ENCODE measurements at regions not wholly inside any gene's neighbourhood (a gene's known extent, or its start where the extent isn't known, plus 50 kb on each side); places are given as distances from the start of the nearest gene placed in this dataset.
"Not testable (repeated sequence)": the region's sequence is repeated elsewhere in the genome, so short reads cannot be mapped to it uniquely, and the experiment has no call there.

DNA sequence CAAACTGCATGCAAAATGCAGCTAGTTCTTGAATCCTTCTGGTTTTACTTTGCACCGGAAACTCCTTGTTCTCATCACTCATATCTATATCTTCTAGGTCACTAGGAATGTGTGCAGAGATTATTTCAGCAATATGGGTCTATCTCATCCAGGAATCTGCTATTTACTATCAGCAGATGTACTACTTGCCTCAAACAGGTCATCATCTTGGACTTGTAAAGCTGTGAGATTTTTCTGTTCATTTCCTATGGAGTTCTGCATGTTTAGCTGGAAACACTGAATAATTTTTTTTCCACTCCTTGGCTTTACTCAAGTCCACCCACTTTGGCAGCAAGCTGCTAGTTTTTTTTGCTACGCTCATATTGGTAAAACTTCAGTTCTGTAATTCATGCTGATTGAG is 334.8 kb downstream of the RPIA start:
- not testable (repeated sequence) for DNase-seq

DNA sequence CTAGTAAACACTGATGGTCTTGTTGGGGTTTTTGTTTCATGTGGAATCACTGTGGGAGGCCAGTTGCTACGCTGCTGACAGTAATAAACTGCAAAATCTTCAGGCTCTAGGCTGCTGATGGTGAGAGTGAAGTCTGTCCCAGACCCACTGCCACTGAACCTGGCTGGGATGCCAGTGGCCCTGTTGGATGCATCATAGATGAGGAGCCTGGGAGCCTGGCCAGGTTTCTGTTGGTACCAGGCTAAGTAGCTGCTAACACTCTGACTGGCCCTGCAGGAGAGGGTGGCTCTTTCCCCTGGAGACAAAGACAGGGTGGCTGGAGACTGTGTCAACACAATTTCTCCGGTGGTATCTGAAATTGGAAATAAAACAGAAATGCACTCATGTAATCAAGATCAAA is 335.6 kb downstream of the RPIA start:
- DNase-seq: not testable (repeated sequence)

DNA sequence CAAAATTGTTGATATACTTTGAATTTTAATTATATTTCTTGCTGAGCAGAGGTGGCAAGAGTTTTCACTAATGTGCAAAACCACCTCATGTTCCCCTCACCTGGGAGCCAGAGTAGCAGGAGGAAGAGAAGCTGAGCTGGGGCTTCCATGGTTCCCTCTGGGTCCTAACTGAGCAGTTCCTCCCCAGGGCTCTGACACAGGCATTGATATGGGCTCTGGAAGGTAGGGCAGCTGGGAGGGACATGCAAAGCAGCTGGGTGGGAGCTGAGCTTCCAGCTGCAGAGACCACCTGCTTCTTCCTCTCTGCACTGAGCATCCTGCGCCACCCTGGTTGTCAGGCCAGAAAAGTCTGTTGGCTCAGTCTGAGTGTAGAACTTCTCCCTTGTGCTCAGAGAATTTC is 336.1 kb downstream of the RPIA start:
- not testable (repeated sequence) for DNase-seq

DNA sequence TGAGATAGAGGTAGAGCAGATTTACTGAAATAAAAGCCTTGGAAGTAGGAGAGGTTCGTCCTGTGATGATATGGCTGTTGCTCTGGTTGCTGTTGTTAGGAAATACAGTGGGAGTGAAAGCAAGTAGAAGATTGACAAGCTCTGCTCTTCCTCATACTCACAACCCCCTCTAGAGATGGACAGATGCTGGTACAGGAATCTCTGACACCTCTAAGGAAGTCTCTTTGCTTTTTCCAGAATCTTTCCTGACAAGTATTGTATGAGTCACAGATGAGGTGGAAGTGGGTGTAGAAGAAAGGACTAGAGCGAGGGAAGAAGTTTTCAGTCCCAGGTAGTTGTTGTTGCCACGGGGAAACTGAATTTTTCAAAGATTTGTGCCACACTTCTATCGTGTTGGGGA is 337.8 kb downstream of the RPIA start:
- DNase-seq: not testable (repeated sequence)

DNA sequence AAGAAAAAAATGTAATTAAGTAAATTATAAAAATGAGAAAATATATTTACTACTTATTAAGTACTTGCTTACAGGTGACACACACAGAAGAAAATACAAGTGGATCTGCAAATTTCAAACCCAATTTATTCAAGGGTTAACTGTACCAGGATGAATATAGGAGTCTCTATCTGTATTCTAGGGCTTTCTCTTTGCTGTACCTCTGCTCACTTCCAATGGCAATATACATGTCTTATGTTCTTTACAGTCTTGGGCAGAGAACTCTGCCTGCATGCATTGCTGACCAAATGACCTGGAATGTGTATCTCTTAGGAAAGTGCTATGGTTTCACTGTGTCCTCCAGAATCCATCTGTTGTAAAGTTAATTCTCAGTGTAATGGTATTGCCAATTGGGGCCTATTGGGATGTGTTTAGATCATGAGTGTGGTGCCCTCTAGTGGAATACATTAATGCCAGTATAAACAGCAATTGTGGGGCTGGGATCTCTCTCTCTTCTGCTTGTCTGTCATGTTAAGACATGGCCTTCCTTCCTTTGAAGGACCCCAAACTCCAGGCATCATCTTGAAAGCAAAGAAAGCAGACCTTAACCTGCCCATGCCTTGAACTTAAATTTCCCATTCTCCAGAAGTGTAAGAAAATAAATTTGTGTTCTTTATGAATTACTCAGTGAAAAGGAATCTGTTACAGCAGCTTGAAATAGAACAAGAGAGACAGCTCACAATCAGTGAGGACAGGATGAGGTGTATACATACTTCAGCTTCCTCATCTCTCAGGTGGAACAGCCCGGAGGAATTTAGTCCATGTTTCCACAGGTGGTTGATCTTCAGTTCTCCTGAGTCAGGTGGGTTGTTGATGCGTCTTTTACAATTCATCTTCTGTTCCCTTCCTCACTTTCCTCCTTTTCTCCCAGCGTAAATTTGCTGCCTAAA is 356.9 kb downstream of the RPIA start:
- DNase-seq: peak; percentile 15

DNA sequence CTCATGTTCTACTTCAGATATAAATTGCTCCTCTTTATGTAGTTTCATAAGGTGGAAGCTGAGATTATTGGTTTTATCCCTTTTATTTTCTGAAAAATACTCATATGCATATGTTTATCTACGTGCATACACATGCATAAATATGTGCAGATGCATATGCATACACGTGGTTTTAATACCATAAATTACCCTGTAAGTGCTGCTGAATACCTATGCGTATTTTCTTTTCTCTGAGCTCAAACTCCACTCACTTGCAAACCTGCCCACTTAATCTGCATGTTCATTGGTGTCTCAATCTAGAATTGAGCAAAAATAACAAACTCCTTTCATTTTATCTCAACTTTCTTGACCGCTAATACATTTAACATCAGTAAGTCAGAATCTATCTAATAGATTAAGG is 367.1 kb downstream of the RPIA start:
- DNase-seq: not testable (repeated sequence)

DNA sequence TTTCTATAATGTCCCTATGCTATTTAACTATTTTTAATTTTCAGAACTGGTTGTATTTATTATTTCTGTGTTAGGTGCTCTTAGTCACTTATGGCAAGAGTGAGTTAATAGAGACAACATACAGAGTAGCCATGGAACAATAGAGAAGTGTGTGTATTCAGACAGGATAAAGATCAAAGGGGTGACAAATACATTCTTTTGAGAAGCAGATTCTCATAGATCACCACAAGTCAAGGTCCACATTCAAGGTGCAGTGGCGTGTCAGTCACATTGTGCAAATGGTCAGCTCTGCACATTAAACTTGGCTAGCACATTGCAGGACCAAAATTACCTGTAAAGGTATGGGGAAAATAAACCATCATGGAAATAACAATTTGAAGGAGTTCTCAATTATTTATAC is 369.7 kb downstream of the RPIA start:
- DNase-seq: not testable (repeated sequence)

DNA sequence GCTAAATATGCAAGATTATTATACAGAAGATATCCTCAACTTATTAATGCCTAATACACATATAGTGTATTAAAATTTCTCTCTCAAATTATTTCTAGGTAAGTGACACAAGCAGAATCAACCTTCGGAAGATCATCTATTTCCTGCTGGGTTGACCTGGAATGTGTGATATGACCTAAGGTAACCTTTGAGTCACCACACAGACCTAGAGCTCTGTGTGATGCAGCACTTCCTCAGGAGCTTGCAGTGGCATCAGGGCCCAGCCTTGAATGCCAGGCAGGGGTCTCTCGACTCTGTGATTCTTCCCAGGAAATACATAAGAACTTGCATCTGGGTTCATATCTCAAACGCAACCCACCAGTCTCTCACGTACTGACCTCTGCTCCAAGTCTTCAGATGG is 385.3 kb downstream of the RPIA start:
- DNase-seq: not testable (repeated sequence)

DNA sequence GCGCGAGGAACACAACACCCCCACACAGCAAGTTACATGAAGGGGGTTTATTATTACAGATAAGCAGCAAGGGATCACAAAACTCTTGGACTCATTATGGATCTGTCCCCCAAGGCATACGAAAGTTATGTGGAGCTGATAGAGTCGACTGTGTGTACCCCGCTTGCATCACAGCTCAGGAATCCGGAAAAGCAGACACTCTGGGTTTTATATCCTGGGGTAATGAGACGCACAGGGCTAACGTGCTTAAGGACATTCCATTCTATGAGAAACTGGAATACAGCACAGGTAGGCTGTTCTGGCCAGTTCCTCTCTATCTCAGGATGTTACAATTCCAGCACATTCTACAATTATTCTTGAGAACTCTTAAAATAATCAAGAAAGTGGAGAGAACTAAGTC is 401.4 kb downstream of the RPIA start:
- DNase-seq: peak; percentile 12

DNA sequence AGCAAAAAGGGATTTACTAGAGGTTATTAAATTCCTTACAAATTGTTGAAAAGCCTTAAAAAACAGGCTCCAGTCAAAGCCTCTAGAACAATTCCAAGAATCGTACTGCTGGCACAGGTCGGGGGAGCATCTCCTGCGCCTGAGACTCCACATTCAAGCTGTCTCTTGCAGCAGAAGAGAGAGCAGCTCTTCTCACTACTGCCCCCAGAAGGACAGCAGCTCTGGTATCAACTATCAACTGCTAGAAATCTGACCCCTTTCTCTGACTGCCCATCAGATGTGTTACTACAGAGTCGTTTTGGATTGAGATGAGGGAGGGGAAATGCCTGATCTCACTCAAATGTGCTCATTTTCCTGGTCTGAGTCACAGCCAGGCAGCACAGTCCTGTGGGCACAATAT is 403.6 kb downstream of the RPIA start:
- not testable (repeated sequence) for DNase-seq

DNA sequence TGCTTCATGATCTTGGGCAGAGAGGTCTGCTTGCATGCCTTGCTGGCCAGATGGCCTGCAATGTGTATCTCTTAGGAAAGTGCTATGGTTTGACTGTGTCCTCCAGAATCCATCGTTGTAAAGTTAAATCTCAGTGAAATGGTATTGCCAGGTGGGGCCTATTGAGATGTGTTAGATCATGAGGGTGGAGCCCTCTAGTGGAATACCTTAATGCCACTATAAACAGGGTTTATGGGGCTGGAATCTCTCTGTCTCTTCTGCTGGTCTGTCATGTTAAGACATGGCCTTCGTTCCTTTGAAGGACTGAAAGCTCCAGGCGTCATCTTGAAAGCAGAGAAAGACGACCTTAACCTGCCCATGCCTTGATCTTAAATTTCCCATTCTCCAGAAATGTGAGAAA is 411.1 kb downstream of the RPIA start:
- DNase-seq: not testable (repeated sequence)

DNA sequence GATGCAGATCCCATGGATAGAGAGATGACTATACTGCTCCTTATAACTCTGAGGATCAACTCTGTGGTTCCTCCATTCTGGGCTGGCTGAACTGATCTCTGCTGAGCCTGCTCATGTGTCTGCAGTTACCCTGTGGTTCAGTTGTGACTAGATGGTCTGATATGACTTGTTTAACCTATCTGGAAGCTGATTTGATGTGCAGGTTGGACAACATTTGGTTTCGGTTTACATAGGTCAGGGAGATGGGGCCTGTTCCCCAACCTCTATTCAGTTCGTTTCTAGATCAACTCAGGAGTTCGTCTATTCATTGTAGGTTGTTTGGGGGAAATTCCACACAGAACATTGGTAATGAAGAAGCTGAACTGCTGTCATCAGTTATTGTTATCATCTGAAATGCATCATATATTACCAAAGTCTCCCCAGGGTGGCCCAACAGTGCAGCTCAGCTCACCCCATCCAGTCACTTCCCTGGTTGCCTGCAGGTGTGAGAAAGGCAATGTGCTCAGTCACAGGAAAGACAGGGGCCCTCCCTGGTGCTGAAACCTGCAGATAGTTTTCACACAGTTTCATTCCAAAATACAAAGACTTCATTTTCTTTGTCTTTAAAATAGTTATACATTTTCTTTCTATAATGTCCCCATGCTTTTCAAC is 415.0 kb downstream of the RPIA start:
- DNase-seq: not testable (repeated sequence)

DNA sequence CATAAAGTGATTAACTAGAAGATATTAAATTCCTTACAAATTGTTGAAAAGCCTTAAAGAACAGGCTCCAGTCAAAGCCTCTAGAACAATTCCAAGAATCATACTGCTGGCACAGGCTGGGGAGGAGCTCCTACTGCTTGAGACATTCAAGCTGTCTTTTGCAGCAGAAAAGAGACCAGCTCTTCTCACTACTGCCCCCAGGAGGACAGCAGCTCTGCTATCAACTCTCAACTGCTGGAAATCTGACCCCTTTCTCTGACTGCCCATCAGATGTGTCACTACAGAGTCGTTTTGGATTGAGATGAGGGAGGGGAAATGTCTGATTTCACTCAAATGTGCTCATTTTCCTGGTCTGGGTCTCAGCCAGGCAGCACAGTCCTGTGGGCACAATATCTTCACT is 421.0 kb downstream of the RPIA start:
- not testable (repeated sequence) for DNase-seq

DNA sequence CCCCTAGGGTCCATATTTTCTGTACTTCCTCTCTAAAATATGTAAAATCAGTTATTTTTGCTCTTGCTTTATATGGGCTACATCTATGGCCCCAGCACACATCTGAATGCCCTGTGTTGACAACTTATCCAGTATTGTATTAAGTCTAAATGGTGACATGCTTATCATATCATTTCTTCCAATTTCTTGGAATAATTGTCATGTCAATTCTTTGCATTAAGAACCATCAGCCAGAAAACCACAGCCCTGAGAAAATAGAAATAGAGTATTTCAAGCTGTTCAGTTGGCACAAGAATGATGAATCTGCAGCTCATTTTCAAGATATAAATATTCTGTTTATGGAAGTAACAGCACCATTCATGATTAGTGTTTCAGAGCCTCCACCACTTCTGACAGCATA is 421.8 kb downstream of the RPIA start:
- not testable (repeated sequence) for DNase-seq

DNA sequence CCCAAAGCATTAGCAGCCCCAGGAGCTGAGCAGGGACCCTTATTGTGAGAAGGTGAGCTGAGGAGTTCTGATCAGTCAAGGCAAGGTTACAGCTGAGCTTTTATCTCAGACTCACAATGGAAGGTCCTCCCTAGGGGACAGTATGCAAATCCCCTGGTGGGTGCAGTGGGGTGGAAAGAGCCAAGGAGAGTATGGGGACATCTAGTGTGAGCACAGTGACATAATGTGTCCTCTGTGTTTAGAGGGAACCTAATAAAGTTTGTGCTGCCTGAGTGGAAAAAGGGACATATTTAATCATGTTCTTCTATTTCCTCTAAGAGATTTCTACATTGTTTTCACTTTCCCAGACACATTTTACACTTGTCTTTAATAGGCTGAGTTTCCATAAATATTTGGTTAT is 438.0 kb downstream of the RPIA start:
- DNase-seq: not testable (repeated sequence)

DNA sequence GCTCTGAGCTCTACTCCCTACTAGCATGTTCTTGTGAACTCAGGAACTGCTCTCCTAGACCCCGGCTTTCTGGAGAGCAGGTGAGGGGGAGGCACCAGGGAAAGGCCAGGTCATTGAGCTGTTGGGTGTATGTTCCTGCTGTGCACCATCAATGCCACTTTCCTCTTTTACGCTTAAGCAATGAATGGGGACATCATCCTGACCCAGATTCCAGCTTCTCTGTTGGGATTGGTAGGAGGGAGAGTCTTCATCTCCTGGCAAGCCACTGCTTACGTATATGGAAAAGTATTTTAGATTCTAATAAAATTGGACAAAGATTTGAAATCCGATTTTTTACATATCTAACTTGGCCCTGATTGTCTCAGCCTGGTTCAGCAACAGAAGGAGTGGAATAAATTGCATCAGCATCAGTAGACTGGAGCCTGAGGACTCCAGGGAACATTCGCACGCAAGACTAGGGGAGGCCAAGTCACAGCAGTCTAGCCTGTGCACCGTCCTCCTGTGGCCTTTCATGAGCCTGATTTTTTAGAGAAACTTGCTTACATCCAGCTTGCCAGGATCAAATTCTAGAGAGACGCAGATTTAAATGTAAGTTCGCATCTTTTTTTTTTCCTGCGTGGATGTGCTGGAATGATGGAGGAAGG is 439.3 kb downstream of the RPIA start:
- not testable (repeated sequence) for DNase-seq

DNA sequence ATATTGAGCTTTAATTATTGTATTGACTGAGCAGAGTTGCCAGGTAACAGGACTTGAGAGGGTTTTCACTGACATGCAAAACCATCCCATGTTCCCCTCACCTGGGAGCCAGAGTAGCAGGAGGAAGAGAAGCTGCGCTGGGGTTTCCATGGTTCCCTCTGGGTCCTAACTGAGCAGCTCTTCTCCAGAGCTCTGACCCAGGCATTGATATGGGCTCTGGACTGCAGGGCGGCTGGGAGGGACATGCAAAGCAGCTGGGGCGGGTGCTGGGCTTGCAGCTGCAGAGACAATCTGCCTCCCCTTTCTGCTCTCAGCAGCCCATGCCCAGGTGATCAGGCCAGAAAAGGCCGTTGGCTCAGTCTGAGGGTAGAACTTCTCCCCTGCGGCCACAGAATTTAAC is 451.5 kb downstream of the RPIA start:
- not testable (repeated sequence) for DNase-seq

DNA sequence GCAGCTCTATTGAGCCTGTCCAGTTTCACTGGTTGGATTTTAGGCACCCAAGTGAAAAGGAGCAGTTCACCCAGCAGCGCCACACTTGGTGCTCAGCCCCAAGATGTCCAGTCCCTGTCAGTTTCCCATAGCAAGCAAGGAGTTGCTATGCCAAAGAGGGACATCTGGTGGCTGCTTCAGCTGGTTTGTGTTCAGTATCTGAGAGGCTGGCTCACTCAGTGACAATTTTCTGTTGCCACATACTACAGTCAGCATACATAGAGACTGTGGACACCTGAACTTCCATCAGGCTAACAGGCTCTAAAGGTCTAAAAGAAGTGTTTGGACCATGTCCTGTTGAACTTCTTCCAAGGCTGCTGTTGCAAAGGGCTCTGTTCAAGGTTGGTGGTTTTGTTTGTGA is 453.9 kb downstream of the RPIA start:
- DNase-seq: not testable (repeated sequence)

DNA sequence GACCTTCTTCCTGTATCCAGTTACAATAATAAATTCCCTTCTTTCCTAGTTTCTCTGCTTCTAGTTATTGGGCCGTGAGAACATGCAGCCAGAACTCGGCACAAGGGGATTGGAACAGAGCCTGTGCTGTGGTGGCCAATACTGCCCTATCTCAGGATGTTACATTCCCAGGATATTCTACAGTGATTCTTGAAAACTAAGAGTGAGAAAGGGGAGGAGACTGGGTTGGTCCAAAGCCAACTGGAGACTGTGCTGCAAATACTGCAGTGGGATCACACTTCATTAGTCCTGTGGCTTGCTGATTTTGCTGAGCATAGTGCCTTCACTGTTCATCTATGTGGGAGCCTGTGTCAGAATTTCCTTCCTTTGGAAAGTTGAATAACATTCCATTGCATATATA is 456.8 kb downstream of the RPIA start:
- DNase-seq: not testable (repeated sequence)

DNA sequence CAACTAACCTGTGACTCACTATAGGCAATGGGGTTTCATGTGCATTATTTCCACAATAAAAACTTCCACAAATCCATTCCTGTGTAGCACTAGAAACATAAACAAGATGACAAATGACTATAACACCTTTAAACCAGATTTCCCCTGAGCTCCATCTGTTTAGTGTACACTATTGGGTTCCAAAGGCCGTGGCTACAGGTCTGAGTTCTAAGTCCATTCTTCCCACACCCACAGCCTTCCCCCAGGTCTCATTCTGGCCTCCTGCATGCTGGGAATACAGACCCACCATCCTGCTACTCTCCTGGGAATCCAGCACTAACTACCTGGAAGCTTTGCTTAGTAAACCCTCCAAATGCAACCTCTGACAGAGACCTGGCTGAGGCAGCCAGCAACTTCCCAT is 460.2 kb downstream of the RPIA start:
- not testable (repeated sequence) for DNase-seq

DNA sequence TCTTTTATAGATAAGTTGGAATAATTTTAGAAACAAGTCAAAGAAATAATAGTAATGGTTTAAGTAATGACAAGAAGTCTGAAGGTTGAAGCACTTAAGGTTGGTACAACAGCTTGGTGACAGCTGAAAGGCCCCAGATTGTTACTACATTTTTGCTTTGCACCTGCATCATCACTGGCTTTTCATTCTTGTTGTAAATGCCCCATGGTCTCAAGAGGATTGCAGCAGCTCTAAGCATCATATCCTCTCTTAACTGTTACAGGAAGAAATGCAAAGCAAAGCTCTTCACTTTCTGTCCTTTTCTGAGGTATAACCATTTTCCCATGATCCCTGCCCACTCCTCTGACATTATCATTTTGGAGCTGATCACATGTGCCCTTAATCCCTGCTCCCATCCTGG is 461.0 kb downstream of the RPIA start:
- not testable (repeated sequence) for DNase-seq

DNA sequence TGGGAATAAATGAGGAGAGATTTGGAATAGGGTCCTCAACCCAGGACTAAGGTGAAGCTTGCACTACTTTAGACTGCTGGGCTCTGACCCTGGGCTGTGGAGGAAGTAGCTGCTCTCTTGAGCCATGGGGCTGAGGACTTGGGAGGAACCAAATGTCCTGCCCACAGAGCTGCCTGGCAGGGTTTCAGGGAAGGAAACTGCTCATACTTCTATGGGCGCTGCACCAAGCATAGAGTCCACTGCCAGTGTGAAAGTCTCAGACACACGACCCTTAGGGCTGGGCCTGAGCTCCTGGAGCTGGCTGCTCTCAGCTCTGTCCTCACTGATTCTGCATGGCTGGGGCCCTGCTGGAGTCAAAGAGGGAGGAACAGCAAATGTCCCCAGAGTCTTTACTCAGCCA is 461.7 kb downstream of the RPIA start:
- not testable (repeated sequence) for DNase-seq

DNA sequence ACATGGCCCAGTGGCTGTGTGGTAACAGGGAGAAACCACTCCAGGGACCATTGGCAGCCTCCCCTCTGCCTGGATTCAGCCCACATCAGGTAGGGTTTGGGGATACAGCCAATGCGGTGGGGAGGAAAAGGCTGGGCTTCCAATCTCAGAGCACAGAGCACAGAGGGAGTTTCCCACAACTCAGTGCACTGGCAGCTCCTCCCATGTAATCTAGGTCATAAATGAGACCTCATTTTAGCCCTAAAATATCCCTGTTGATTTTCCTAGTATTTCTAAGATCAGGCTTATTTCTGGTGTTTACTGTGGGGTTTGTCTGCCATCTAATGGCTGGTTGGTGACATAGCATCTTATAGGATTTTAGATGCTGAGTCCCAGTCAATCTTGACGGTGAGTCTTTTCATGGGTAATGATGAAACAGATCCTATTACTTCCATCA is 462.8 kb downstream of the RPIA start:
- DNase-seq: not testable (repeated sequence)

DNA sequence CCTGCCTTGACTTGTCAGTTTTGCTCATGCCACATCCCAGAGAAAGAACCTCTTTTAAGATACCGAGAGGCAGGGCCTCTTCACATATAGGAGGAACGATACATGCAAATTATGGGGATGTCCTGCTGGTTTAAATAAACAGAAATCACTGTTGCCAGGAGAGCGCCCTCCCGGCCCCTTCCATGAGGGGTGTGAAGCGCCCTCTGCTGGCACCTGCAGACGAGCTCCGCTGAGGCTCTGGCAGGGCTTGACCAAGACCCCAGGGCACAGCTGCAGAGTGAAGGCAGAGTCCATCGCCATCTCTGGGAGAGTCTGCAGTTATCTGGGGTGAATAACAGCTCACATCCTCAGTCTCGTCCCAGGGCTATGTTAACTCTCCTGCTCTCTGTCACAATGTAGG is 468.8 kb downstream of the RPIA start:
- not testable (repeated sequence) for DNase-seq

Data from EL (cell line).